Tibial artery (tissue), 4 donors: ENCODE measurements at regions not wholly inside any gene's neighbourhood (a gene's known extent, or its start where the extent isn't known, plus 50 kb on each side); places are given as distances from the start of the nearest gene placed in this dataset.
A peak's percentile ranks its signal among the peaks of the same experiment; 100 is the strongest.

Experiments used
- DNase-seq, 2 donors: peaks; one replicate each; pipeline ENCODE4 v3.0.0-alpha.2; 2019
- H3K27ac ChIP-seq, 2 donors: fragments of 200-600 bp; sonication (generic) in 1 of 2; 1 replicate in 1 of 2; 2 replicates in 1 of 2; pipeline ENCODE4 v1.5.1; 2018 to 2019; ENCODE audit warnings: mild to moderate bottlenecking in 1 of 2
- H3K27me3 ChIP-seq, 2 donors: fragments of 200-600 bp; sonication (generic) in 1 of 2; one replicate each; pipeline versions ENCODE4 v1.5.1 to v1.6.0; 2016 to 2019
- H3K36me3 ChIP-seq, 3 donors: fragments of 200-600 bp; sonication (generic) in 2 of 3; one replicate each; pipeline ENCODE4 v1.5.1; 2016 to 2019; ENCODE audit warnings: mild to moderate bottlenecking in 2 of 3
- H3K4me1 ChIP-seq, 4 donors: fragments of 200-600 bp; sonication (generic) in 2 of 4; 1 replicate in 3 of 4; 2 replicates in 1 of 4; pipeline ENCODE4 v1.5.1; 2016 to 2019
- H3K4me3 ChIP-seq, 2 donors: fragments of 200-600 bp; sonication (generic) in 1 of 2; 1 replicate in 1 of 2; 2 replicates in 1 of 2; pipeline ENCODE4 v1.5.1; 2018 to 2019; ENCODE audit warnings: mild to moderate bottlenecking in 2 of 2
- H3K9me3 ChIP-seq, 3 donors: fragments of 200-600 bp; sonication (generic) in 1 of 3; one replicate each; pipeline ENCODE4 v1.5.1; 2016 to 2019
- intact Hi-C: fragments of 100-400 bp; cut with DNase I; formaldehyde crosslinking; loops from one replicate; pipeline ENCODE4 v1.15.0; 2023; ENCODE audit warnings: low total_unique reads
- TF ChIP-seq, protein P1 (sequence below), 2 experiments: fragments of 200-600 bp in 1 of 2; fragments of 450-650 bp in 1 of 2; IDR thresholded peaks; one replicate each; pipeline ENCODE4 v1.5.1; 2017 to 2019; ENCODE audit warnings: antibody characterized with exemption in 2 of 2, mild to moderate bottlenecking in 1 of 2, moderate library complexity in 1 of 2

DNA sequence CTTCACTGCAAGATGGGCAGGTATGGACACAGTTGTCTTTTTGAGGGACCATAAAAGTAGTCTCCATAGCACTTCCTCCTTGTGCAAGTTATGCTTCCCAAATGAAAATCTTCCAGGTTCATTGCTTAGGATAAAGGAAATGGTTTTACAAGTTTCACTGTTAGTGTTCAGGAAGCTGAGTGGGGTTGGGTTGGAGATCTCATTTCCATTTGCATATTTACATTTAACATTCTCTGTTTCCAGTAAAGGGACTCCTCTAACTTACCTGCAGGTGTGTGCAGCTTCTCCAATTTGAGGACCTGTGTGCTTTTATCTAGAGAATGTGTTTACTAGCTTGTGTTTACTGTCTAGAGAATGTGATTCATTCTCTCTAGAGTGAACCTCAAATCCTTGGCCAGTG is 141.3 kb upstream of the POU2AF2 start:
- TF ChIP-seq, protein P1, sequence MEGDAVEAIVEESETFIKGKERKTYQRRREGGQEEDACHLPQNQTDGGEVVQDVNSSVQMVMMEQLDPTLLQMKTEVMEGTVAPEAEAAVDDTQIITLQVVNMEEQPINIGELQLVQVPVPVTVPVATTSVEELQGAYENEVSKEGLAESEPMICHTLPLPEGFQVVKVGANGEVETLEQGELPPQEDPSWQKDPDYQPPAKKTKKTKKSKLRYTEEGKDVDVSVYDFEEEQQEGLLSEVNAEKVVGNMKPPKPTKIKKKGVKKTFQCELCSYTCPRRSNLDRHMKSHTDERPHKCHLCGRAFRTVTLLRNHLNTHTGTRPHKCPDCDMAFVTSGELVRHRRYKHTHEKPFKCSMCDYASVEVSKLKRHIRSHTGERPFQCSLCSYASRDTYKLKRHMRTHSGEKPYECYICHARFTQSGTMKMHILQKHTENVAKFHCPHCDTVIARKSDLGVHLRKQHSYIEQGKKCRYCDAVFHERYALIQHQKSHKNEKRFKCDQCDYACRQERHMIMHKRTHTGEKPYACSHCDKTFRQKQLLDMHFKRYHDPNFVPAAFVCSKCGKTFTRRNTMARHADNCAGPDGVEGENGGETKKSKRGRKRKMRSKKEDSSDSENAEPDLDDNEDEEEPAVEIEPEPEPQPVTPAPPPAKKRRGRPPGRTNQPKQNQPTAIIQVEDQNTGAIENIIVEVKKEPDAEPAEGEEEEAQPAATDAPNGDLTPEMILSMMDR (IDR thresholded peaks at IDR 0.05) = no peak
- H3K27ac ChIP-seq = no peak overlapping the region
- H3K9me3 ChIP-seq = no peaks in the 10 kb centered on the region
- DNase-seq = no peak
- no peak overlapping the region for H3K4me3 ChIP-seq
- no peaks in the 10 kb centered on the region for H3K36me3 ChIP-seq
- H3K4me1 ChIP-seq = no peaks in the 10 kb centered on the region
- H3K27me3 ChIP-seq = no peaks in the 10 kb centered on the region
- intact Hi-C loops = no loop called here

DNA sequence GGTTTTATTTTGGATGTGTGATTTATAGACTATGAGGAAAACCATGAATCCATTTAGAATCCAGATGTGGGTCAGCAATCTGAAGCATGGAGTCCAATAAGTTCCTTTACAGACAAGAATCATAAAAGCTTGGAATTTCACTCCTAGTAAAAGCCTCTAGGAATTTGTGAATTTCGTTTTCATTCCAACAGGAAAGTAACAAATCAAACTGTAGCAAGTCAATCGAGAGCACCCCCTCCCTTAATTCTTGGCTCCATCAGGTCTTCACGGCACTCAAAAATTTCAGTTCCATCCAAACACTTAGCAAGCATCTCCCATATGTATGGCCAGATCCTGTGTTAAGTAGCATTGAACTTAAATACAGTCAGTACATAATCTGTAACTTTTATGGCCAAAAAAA is 143.6 kb upstream of the POU2AF2 start:
- no peaks in the 10 kb centered on the region for H3K36me3 ChIP-seq
- DNase-seq = no peak
- intact Hi-C loops = no loop called here
- H3K9me3 ChIP-seq = no peaks in the 10 kb centered on the region
- no peaks in the 10 kb centered on the region for H3K4me1 ChIP-seq
- TF ChIP-seq, protein P1 (IDR thresholded peaks at IDR 0.05) = no peak
- no peaks in the 10 kb centered on the region for H3K27me3 ChIP-seq
- no peak overlapping the region for H3K4me3 ChIP-seq
- H3K27ac ChIP-seq = no peak overlapping the region

DNA sequence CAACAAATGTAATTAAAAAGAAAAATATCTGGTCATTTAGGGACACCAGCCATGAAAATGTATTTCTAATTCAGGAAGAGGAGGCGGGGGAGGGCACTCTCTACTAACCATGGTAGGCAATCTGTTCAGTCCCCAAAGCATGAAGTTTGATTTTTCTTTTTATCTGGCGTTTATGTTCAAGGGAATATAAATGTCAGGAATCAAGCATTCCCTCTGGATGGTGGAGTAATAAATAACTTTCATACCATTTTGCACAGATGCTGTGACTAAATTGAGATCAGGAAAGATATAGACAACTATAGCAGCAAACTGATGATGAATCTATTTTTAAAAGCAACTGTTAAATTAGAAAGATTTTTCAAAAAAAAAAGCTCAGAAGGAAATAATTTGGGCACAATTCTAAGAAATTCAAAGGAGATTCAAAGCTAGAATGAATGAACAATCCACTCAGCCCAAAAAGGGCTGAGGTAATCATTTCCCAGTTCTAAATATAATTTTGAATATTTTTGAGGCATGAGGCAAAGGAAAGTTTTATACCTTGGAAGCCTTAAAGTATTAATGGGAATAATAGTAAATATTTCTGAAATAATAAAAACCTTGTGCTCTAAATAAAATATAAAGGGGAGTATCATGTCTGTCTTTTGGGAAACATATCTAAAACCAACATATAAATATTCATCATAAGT is 146.4 kb upstream of the POU2AF2 start:
- no peaks in the 10 kb centered on the region for H3K36me3 ChIP-seq
- H3K27ac ChIP-seq = no peak overlapping the region
- intact Hi-C loops = no loop called here
- no peak overlapping the region for H3K4me3 ChIP-seq
- DNase-seq = no peak
- H3K4me1 ChIP-seq = no peaks in the 10 kb centered on the region
- H3K27me3 ChIP-seq = no peaks in the 10 kb centered on the region
- no peaks in the 10 kb centered on the region for H3K9me3 ChIP-seq
- TF ChIP-seq, protein P1 (IDR thresholded peaks at IDR 0.05) = no peak

DNA sequence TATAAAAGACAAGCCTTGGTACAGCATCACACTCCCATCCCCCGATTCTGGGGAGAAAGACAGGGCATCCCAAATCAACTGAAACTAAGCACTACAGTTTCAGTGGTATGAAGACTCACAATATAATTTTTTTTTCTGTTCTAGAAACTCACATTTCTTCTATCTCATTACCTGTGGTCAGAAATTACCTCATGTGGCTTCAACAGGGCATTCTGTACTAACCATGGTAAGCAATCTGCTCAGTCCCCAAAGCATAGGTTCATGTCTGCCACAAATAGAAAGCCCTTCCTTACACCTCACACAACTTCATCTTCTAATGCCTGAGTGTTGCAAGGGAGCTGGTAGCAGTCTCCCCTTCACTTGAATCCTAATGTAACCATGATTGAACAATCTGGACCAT is 147.4 kb upstream of the POU2AF2 start:
- H3K9me3 ChIP-seq = no peaks in the 10 kb centered on the region
- no peak overlapping the region for H3K27ac ChIP-seq
- no peaks in the 10 kb centered on the region for H3K27me3 ChIP-seq
- H3K4me3 ChIP-seq = no peak overlapping the region
- DNase-seq = no peak
- no peaks in the 10 kb centered on the region for H3K36me3 ChIP-seq
- intact Hi-C loops = no loop called here
- TF ChIP-seq, protein P1 (IDR thresholded peaks at IDR 0.05) = no peak
- H3K4me1 ChIP-seq = no peaks in the 10 kb centered on the region

DNA sequence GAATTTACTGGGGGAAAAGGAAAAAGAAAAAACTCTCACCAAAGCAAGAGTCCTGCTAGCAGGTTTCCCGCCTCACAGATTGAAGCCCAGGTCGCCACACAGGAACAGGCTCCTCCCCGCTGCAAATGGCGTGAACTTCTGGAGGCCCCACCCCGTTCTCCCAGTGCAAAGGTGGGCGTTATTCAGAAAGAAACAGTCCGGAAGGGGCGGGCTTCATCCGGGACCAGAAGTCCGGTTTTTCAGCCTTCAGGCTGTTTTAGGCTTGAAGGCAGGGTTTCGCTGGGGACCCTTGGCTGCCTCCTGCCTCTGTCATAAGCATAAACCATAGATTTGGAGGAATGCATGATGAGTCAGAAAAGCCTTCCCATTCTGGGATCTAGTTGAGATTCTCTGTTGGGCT is 148.3 kb upstream of the POU2AF2 start:
- Histone ChIP-seq H3K9me3 (no peaks in the 10 kb centered on the region), H3K4me1 (no peaks in the 10 kb centered on the region), H3K36me3 (no peaks in the 10 kb centered on the region), H3K4me3 (peak overlapping the region; percentile 40 to 42), H3K27ac (no peak overlapping the region), H3K27me3 (no peaks in the 10 kb centered on the region)
- TF ChIP-seq, protein P1 (IDR thresholded peaks at IDR 0.05) = no peak
- peak; percentile 53 to 75 for DNase-seq
- intact Hi-C loops = no loop called here

DNA sequence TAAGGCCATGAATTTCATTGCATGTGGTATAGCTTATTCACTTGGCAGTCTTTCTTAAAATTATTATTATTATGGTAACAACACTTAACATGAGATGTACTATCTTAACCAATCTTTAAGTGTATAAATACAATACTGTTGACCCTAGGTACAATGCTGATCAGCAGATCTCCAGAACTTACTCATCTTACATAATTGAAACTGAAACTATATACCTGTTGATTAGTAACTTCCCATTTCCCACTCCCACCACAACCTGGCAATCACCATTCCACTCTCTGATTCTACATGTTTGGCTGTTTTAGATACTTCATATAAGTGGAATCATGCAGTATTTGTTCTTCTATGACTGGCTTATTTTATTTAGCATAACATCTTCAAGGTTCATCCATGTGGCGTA is 150.2 kb upstream of the POU2AF2 start:
- no peak for DNase-seq

More for the DNA sequence above, 150.2 kb upstream of the POU2AF2 start:
- Histone ChIP-seq H3K27me3 (no peaks in the 10 kb centered on the region), H3K4me1 (no peaks in the 10 kb centered on the region), H3K4me3 (no peak overlapping the region), H3K9me3 (no peaks in the 10 kb centered on the region), H3K36me3 (no peaks in the 10 kb centered on the region), H3K27ac (no peak overlapping the region)
- intact Hi-C loops = no loop called here
- TF ChIP-seq, protein P1 (IDR thresholded peaks at IDR 0.05) = no peak
